ENCODE measurements at regions not wholly inside any gene's neighbourhood (a gene's known extent, or its start where the extent isn't known, plus 50 kb on each side); places are given as distances from the start of the nearest gene placed in this dataset.

DNA sequence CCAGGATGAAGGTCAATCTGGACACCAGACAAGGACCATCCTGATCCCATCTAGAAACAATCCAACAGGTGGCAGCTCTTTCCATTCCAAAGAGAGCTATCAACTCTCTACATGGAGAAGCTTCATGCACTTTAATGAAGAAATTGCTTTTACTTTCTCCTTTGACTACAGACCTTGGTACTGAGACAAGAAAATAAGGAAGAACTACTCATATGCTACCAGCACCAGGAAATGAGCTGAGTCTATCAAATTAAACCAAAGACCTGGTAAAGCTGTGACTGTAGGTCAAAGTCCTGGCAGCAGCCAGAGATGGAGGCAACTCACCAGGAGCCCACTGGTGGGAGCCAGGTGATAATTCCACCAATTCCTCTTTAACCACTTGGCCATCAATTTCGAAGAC, 64.3 kb upstream of the LRRC8B start (continued):
- TF ChIP-seq, protein P1, sequence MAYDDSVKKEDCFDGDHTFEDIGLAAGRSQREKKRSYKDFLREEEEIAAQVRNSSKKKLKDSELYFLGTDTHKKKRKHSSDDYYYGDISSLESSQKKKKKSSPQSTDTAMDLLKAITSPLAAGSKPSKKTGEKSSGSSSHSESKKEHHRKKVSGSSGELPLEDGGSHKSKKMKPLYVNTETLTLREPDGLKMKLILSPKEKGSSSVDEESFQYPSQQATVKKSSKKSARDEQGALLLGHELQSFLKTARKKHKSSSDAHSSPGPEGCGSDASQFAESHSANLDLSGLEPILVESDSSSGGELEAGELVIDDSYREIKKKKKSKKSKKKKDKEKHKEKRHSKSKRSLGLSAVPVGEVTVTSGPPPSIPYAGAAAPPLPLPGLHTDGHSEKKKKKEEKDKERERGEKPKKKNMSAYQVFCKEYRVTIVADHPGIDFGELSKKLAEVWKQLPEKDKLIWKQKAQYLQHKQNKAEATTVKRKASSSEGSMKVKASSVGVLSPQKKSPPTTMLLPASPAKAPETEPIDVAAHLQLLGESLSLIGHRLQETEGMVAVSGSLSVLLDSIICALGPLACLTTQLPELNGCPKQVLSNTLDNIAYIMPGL (CRISPR knock-in tag; IDR thresholded peaks at IDR 0.05): no peak
- no peak for TF ChIP-seq ZNF416 (CRISPR knock-in tag; IDR thresholded peaks at IDR 0.05)
- TF ChIP-seq, protein P2, sequence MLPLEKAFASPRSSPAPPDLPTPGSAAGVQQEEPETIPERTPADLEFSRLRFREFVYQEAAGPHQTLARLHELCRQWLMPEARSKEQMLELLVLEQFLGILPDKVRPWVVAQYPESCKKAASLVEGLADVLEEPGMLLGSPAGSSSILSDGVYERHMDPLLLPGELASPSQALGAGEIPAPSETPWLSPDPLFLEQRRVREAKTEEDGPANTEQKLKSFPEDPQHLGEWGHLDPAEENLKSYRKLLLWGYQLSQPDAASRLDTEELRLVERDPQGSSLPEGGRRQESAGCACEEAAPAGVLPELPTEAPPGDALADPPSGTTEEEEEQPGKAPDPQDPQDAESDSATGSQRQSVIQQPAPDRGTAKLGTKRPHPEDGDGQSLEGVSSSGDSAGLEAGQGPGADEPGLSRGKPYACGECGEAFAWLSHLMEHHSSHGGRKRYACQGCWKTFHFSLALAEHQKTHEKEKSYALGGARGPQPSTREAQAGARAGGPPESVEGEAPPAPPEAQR (CRISPR knock-in tag; IDR thresholded peaks at IDR 0.05): no peak
- TF ChIP-seq, protein P3, sequence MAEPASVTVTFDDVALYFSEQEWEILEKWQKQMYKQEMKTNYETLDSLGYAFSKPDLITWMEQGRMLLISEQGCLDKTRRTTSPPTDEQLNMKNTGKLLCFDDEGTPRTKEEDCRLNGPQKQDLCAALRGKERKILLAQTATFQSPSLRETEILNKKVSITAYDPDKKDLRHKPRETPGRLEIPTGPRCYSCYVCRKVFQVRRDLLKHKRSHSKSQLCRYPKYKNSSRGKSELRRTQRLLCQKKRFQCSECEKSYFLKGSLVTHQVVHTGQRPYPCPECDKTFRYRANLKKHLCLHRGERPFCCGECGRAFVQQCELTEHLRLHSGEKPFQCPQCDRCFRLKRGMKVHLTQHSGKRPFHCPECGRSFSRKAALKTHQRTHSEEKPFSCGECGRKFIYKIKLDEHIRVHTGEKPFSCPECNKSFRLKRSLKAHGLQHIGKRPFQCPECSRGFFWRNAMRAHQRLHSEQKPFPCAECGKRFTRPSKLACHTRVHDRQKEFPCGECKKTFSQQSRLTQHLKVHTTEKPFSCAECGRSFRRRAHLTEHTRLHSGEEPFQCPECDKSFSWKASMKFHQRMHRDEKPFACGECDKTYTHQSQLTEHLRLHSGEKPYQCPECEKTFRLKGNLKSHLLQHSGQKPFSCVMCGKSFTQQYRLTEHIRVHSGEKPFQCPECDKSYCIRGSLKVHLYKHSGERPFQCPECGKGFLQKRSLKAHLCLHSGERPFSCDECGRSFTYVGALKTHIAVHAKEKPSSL (CRISPR knock-in tag; conservative IDR thresholded peaks at IDR 0.05): no peak
- no peak for TF ChIP-seq ATF1 (CRISPR knock-in tag; IDR thresholded peaks at IDR 0.05)
- no peak for TF ChIP-seq TCF7 (CRISPR knock-in tag; IDR thresholded peaks at IDR 0.05; ENCODE audit: low read depth)
- TF ChIP-seq, protein P4, sequence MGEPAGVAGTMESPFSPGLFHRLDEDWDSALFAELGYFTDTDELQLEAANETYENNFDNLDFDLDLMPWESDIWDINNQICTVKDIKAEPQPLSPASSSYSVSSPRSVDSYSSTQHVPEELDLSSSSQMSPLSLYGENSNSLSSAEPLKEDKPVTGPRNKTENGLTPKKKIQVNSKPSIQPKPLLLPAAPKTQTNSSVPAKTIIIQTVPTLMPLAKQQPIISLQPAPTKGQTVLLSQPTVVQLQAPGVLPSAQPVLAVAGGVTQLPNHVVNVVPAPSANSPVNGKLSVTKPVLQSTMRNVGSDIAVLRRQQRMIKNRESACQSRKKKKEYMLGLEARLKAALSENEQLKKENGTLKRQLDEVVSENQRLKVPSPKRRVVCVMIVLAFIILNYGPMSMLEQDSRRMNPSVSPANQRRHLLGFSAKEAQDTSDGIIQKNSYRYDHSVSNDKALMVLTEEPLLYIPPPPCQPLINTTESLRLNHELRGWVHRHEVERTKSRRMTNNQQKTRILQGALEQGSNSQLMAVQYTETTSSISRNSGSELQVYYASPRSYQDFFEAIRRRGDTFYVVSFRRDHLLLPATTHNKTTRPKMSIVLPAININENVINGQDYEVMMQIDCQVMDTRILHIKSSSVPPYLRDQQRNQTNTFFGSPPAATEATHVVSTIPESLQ (CRISPR knock-in tag; IDR thresholded peaks at IDR 0.05): no peak
- TF ChIP-seq FOXP1 (CRISPR knock-in tag; IDR thresholded peaks at IDR 0.05; ENCODE audit: borderline replicate concordance): no peak
- TF ChIP-seq ETV6 (CRISPR knock-in tag; IDR thresholded peaks at IDR 0.05): no peak

DNA sequence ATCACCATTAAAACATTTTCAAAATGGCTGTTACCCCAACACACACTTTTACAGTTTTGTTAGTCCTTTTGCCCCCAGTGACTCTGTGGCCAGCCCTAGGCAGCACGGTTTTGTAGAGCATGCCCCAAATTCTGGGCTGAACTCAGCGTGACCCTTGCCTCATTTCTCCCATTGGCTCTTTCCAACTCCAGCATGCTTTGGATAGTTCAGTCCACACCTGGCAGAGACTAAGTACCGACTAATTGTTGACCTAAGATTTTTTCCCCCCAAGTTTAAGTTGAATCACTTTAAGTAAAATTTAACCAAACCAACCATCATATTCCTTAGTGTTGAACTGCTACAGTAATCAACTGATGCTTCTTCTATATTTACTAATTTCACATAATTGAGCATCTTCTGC, 62.4 kb upstream of the LRRC8B start:
- no peak for DNase-seq (ENCODE audit: low spot score)
- ATAC-seq: no peak
- H3K4me3 Mint-ChIP-seq: no peak overlapping the region
- ChIA-PET CTCF (no interaction called here), POLR2A (no interaction called here)
- H3K4me1 Mint-ChIP-seq: peaks cover 2% of the 10 kb centered on the region
- no peaks in the 10 kb centered on the region for H3K36me3 Mint-ChIP-seq
- H3K27ac Mint-ChIP-seq: no peak overlapping the region
- H3K27me3 Mint-ChIP-seq (ENCODE audit: low read depth): no peaks in the 10 kb centered on the region; the same call in 1 of the 2 replicates
- no peaks in the 10 kb centered on the region for H3K9me3 Mint-ChIP-seq
- TF ChIP-seq, protein P5, sequence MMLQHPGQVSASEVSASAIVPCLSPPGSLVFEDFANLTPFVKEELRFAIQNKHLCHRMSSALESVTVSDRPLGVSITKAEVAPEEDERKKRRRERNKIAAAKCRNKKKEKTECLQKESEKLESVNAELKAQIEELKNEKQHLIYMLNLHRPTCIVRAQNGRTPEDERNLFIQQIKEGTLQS (CRISPR knock-in tag; conservative IDR thresholded peaks at IDR 0.05): no peak
- TF ChIP-seq, protein P6, sequence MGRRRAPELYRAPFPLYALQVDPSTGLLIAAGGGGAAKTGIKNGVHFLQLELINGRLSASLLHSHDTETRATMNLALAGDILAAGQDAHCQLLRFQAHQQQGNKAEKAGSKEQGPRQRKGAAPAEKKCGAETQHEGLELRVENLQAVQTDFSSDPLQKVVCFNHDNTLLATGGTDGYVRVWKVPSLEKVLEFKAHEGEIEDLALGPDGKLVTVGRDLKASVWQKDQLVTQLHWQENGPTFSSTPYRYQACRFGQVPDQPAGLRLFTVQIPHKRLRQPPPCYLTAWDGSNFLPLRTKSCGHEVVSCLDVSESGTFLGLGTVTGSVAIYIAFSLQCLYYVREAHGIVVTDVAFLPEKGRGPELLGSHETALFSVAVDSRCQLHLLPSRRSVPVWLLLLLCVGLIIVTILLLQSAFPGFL (CRISPR knock-in tag; IDR thresholded peaks at IDR 0.05; ENCODE audit: borderline replicate concordance): no peak
- TF ChIP-seq ZBTB21 (CRISPR knock-in tag; IDR thresholded peaks at IDR 0.05; ENCODE audit: borderline replicate concordance) (no peak), OVOL2 (CRISPR knock-in tag; IDR thresholded peaks at IDR 0.05; ENCODE audit: borderline replicate concordance) (no peak), ETV6 (CRISPR knock-in tag; IDR thresholded peaks at IDR 0.05) (no peak)
- TF ChIP-seq, protein P7, sequence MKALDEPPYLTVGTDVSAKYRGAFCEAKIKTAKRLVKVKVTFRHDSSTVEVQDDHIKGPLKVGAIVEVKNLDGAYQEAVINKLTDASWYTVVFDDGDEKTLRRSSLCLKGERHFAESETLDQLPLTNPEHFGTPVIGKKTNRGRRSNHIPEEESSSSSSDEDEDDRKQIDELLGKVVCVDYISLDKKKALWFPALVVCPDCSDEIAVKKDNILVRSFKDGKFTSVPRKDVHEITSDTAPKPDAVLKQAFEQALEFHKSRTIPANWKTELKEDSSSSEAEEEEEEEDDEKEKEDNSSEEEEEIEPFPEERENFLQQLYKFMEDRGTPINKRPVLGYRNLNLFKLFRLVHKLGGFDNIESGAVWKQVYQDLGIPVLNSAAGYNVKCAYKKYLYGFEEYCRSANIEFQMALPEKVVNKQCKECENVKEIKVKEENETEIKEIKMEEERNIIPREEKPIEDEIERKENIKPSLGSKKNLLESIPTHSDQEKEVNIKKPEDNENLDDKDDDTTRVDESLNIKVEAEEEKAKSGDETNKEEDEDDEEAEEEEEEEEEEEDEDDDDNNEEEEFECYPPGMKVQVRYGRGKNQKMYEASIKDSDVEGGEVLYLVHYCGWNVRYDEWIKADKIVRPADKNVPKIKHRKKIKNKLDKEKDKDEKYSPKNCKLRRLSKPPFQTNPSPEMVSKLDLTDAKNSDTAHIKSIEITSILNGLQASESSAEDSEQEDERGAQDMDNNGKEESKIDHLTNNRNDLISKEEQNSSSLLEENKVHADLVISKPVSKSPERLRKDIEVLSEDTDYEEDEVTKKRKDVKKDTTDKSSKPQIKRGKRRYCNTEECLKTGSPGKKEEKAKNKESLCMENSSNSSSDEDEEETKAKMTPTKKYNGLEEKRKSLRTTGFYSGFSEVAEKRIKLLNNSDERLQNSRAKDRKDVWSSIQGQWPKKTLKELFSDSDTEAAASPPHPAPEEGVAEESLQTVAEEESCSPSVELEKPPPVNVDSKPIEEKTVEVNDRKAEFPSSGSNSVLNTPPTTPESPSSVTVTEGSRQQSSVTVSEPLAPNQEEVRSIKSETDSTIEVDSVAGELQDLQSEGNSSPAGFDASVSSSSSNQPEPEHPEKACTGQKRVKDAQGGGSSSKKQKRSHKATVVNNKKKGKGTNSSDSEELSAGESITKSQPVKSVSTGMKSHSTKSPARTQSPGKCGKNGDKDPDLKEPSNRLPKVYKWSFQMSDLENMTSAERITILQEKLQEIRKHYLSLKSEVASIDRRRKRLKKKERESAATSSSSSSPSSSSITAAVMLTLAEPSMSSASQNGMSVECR (CRISPR knock-in tag; IDR thresholded peaks at IDR 0.05; ENCODE audit: borderline replicate concordance): no peak
- TF ChIP-seq, protein P8, sequence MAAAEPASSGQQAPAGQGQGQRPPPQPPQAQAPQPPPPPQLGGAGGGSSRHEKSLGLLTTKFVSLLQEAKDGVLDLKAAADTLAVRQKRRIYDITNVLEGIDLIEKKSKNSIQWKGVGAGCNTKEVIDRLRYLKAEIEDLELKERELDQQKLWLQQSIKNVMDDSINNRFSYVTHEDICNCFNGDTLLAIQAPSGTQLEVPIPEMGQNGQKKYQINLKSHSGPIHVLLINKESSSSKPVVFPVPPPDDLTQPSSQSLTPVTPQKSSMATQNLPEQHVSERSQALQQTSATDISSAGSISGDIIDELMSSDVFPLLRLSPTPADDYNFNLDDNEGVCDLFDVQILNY (CRISPR knock-in tag; IDR thresholded peaks at IDR 0.05): no peak
- TF ChIP-seq, protein P9, sequence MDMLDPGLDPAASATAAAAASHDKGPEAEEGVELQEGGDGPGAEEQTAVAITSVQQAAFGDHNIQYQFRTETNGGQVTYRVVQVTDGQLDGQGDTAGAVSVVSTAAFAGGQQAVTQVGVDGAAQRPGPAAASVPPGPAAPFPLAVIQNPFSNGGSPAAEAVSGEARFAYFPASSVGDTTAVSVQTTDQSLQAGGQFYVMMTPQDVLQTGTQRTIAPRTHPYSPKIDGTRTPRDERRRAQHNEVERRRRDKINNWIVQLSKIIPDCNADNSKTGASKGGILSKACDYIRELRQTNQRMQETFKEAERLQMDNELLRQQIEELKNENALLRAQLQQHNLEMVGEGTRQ (CRISPR knock-in tag; IDR thresholded peaks at IDR 0.05): no peak
- TF ChIP-seq, protein P10, sequence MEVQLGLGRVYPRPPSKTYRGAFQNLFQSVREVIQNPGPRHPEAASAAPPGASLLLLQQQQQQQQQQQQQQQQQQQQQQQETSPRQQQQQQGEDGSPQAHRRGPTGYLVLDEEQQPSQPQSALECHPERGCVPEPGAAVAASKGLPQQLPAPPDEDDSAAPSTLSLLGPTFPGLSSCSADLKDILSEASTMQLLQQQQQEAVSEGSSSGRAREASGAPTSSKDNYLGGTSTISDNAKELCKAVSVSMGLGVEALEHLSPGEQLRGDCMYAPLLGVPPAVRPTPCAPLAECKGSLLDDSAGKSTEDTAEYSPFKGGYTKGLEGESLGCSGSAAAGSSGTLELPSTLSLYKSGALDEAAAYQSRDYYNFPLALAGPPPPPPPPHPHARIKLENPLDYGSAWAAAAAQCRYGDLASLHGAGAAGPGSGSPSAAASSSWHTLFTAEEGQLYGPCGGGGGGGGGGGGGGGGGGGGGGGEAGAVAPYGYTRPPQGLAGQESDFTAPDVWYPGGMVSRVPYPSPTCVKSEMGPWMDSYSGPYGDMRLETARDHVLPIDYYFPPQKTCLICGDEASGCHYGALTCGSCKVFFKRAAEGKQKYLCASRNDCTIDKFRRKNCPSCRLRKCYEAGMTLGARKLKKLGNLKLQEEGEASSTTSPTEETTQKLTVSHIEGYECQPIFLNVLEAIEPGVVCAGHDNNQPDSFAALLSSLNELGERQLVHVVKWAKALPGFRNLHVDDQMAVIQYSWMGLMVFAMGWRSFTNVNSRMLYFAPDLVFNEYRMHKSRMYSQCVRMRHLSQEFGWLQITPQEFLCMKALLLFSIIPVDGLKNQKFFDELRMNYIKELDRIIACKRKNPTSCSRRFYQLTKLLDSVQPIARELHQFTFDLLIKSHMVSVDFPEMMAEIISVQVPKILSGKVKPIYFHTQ (CRISPR knock-in tag; IDR thresholded peaks at IDR 0.05): no peak

All from WTC11 (cell line).